GM19438 (cell line): ENCODE measurements at regions not wholly inside any gene's neighbourhood (a gene's known extent, or its start where the extent isn't known, plus 50 kb on each side); places are given as distances from the start of the nearest gene placed in this dataset.
A peak's percentile ranks its signal among the peaks of the same experiment; 100 is the strongest.
"Not testable (repeated sequence)": the region's sequence is repeated elsewhere in the genome, so short reads cannot be mapped to it uniquely, and the experiment has no call there.

Experiments used
- ATAC-seq: cut with Tn5 transposase; IDR thresholded peaks from one replicate; pipeline ENCODE4 v1.9.1; 2021; ENCODE audit warnings: low read depth; ENCODE audit not compliant: unreplicated experiment

- ATAC-seq = no peak
Observed at GRCh38 chr10:26355241-26355640, 82.9 kb upstream of the APBB1IP start.

GRCh38 chr10:26357203-26357602, 80.9 kb upstream of the APBB1IP start:
- no peak for ATAC-seq

GRCh38 chr10:26358071-26358470, 80.1 kb upstream of the APBB1IP start:
- no peak for ATAC-seq

GRCh38 chr10:26359670-26360069, 78.5 kb upstream of the APBB1IP start:
- ATAC-seq = no peak

- no peak for ATAC-seq
Observed at GRCh38 chr10:26361351-26361750, 76.8 kb upstream of the APBB1IP start.

GRCh38 chr10:26361971-26362370, 76.2 kb upstream of the APBB1IP start:
- ATAC-seq = no peak

- ATAC-seq = no peak
Observed at GRCh38 chr10:26365681-26366358, 72.3 kb upstream of the APBB1IP start.

GRCh38 chr10:26367035-26367434, 71.1 kb upstream of the APBB1IP start:
- not testable (repeated sequence) for ATAC-seq

- no peak for ATAC-seq
Observed at GRCh38 chr10:26367771-26368170, 70.4 kb upstream of the APBB1IP start.

GRCh38 chr10:26368463-26368862, 69.7 kb upstream of the APBB1IP start:
- ATAC-seq = no peak

- peak; percentile 77 for ATAC-seq
Observed at GRCh38 chr10:26372513-26373354, 65.4 kb upstream of the APBB1IP start.

- ATAC-seq = no peak
Observed at GRCh38 chr10:26374426-26374825, 63.7 kb upstream of the APBB1IP start.

GRCh38 chr10:26377224-26377810, 60.8 kb upstream of the APBB1IP start:
- not testable (repeated sequence) for ATAC-seq

- no peak for ATAC-seq
Observed at GRCh38 chr10:26378861-26379294, 59.3 kb upstream of the APBB1IP start.

- ATAC-seq = no peak
Observed at GRCh38 chr10:26380815-26381214, 57.3 kb upstream of the APBB1IP start.

- ATAC-seq = no peak
Observed at GRCh38 chr10:26381986-26382385, 56.2 kb upstream of the APBB1IP start.

GRCh38 chr10:26384600-26384999, 53.5 kb upstream of the APBB1IP start:
- no peak for ATAC-seq

GRCh38 chr10:26385443-26385842, 52.7 kb upstream of the APBB1IP start:
- ATAC-seq = no peak

GRCh38 chr10:26386781-26387180, 51.4 kb upstream of the APBB1IP start:
- ATAC-seq = no peak
